ENCODE measurements at regions not wholly inside any gene's neighbourhood (a gene's known extent, or its start where the extent isn't known, plus 50 kb on each side); places are given as distances from the start of the nearest gene placed in this dataset.

GRCh38 chr9:107973451-107973850 is 483.9 kb upstream of the KLF4 start:
- ATAC-seq (no peak), DNase-seq (no peak)
- Histone ChIP-seq H3K27me3 (ENCODE audit: low read depth) (no peaks in the 10 kb centered on the region), H3K9me3 (no peaks in the 10 kb centered on the region), H3K4me1 (no peaks in the 10 kb centered on the region), H3K4me3 (no peak overlapping the region), H3K36me3 (no peaks in the 10 kb centered on the region), H3K27ac (no peak overlapping the region)
- no peak for TF ChIP-seq CTCF (IDR thresholded peaks at IDR 0.05)
- intact Hi-C loops (cut with DNase I), result no loop called here

- Histone ChIP-seq H3K27me3 (ENCODE audit: low read depth) (no peaks in the 10 kb centered on the region), H3K36me3 (no peaks in the 10 kb centered on the region), H3K27ac (no peak overlapping the region), H3K4me1 (no peaks in the 10 kb centered on the region), H3K9me3 (no peaks in the 10 kb centered on the region), H3K4me3 (no peak overlapping the region)
- ATAC-seq (no peak), DNase-seq (no peak)
- intact Hi-C loops (cut with DNase I), result no loop called here
- TF ChIP-seq CTCF (IDR thresholded peaks at IDR 0.05), result no peak
Measured at GRCh38 chr9:107972346-107972745, 482.8 kb upstream of the KLF4 start.

GRCh38 chr9:107971241-107971640 is 481.7 kb upstream of the KLF4 start:
- intact Hi-C loops (cut with DNase I), result no loop called here
- no peak overlapping the region for H3K27ac ChIP-seq
- ATAC-seq (no peak), DNase-seq (no peak)
- H3K36me3 ChIP-seq, result no peaks in the 10 kb centered on the region
- no peaks in the 10 kb centered on the region for H3K9me3 ChIP-seq
- no peaks in the 10 kb centered on the region for H3K4me1 ChIP-seq
- no peak for TF ChIP-seq CTCF (IDR thresholded peaks at IDR 0.05)
- no peaks in the 10 kb centered on the region for H3K27me3 ChIP-seq (ENCODE audit: low read depth)
- no peak overlapping the region for H3K4me3 ChIP-seq

GRCh38 chr9:107970726-107971125 is 481.2 kb upstream of the KLF4 start:
- no peak for DNase-seq
- no peak for ATAC-seq

GRCh38 chr9:107969727-107970126 is 480.2 kb upstream of the KLF4 start:
- no peak for TF ChIP-seq CTCF (IDR thresholded peaks at IDR 0.05)
- Histone ChIP-seq H3K4me3 (no peak overlapping the region), H3K4me1 (no peaks in the 10 kb centered on the region), H3K27me3 (ENCODE audit: low read depth) (no peaks in the 10 kb centered on the region), H3K36me3 (no peaks in the 10 kb centered on the region), H3K27ac (no peak overlapping the region), H3K9me3 (no peaks in the 10 kb centered on the region)
- no peak for DNase-seq
- intact Hi-C loops (cut with DNase I), result no loop called here
- ATAC-seq, result no peak

More at GRCh38 chr9:107970726-107971125, 481.2 kb upstream of the KLF4 start:
- no peak for TF ChIP-seq CTCF (IDR thresholded peaks at IDR 0.05)
- intact Hi-C loops (cut with DNase I), result no loop called here
- no peaks in the 10 kb centered on the region for H3K9me3 ChIP-seq
- no peaks in the 10 kb centered on the region for H3K36me3 ChIP-seq
- H3K4me1 ChIP-seq, result no peaks in the 10 kb centered on the region
- H3K27me3 ChIP-seq (ENCODE audit: low read depth), result no peaks in the 10 kb centered on the region
- no peak overlapping the region for H3K27ac ChIP-seq
- no peak overlapping the region for H3K4me3 ChIP-seq

- DNase-seq (no peak), ATAC-seq (no peak)
- Histone ChIP-seq H3K9me3 (no peaks in the 10 kb centered on the region), H3K27ac (no peak overlapping the region), H3K4me3 (no peak overlapping the region), H3K4me1 (no peaks in the 10 kb centered on the region), H3K27me3 (ENCODE audit: low read depth) (no peaks in the 10 kb centered on the region), H3K36me3 (no peaks in the 10 kb centered on the region)
- no peak for TF ChIP-seq CTCF (IDR thresholded peaks at IDR 0.05)
- intact Hi-C loops (cut with DNase I), result no loop called here
Measured at GRCh38 chr9:107969141-107969540, 479.6 kb upstream of the KLF4 start.

Measured in lower lobe of right lung (tissue), 2 donors.